Activated naive CD8-positive, alpha-beta T cell treated with anti-CD3 and anti-CD28 coated beads, Interleukin-2, amount 10 ng/mL, durations not matched to agents 7 days and 5 days (primary cell): ENCODE measurements at regions not wholly inside any gene's neighbourhood (a gene's known extent, or its start where the extent isn't known, plus 50 kb on each side); places are given as distances from the start of the nearest gene placed in this dataset.

ENCODE experiments used
- ATAC-seq: fragments of 150-1000 bp; cut with Tn5 transposase; one replicate; pipeline ENCODE4 v1.10.0; 2021; ENCODE audit warnings: low read depth, moderate library complexity
- POLR2A ChIA-PET: fragments of 350-600 bp; sonication (Branson Sonifier 250); formaldehyde crosslinking; loops from one replicate; lab custom pipeline; 2021; ENCODE audit warnings: antibody characterized with exemption; lab: Charles Lee
- DNase-seq: peaks from one replicate; pipeline ENCODE4 v3.0.0; 2021
- H3K27ac Mint-ChIP-seq: one replicate; pipeline ENCODE4 v1.8.0; 2022; ENCODE audit warnings: mild to moderate bottlenecking, mixed read lengths
- H3K27me3 Mint-ChIP-seq: one replicate; pipeline ENCODE4 v1.8.0; 2022; ENCODE audit warnings: mild to moderate bottlenecking, moderate library complexity, mixed read lengths
- H3K36me3 Mint-ChIP-seq: one replicate; pipeline ENCODE4 v1.8.0; 2021; ENCODE audit warnings: mild to moderate bottlenecking, mixed read lengths
- H3K4me1 Mint-ChIP-seq: one replicate; pipeline ENCODE4 v1.8.0; 2021; ENCODE audit warnings: mixed read lengths
- H3K4me3 Mint-ChIP-seq: one replicate; pipeline ENCODE4 v1.8.0; 2022; ENCODE audit warnings: mild to moderate bottlenecking, moderate library complexity, mixed read lengths
- H3K9me3 Mint-ChIP-seq: one replicate; pipeline ENCODE4 v1.8.0; 2021; ENCODE audit warnings: mixed read lengths

- no peaks in the 10 kb centered on the region for H3K4me1 Mint-ChIP-seq
- no peaks in the 10 kb centered on the region for H3K36me3 Mint-ChIP-seq
- no peak for ATAC-seq
- H3K27ac Mint-ChIP-seq = no peak overlapping the region
- no peak overlapping the region for H3K4me3 Mint-ChIP-seq
- H3K9me3 Mint-ChIP-seq = peaks cover 11% of the 10 kb centered on the region
- no peaks in the 10 kb centered on the region for H3K27me3 Mint-ChIP-seq
- POLR2A ChIA-PET = no interaction called here
- no peak for DNase-seq
Measured at GRCh38 chr7:68107261-68107660, 1110.6 kb downstream of the TYW1 start.

GRCh38 chr7:68107968-68108367, 1111.3 kb downstream of the TYW1 start:
- ATAC-seq (no peak), DNase-seq (no peak)
- Mint-ChIP-seq H3K27ac (no peak overlapping the region), H3K36me3 (no peaks in the 10 kb centered on the region), H3K9me3 (peaks cover 10% of the 10 kb centered on the region), H3K4me3 (no peak overlapping the region), H3K4me1 (no peaks in the 10 kb centered on the region), H3K27me3 (no peaks in the 10 kb centered on the region)
- POLR2A ChIA-PET = no interaction called here

- POLR2A ChIA-PET = no interaction called here
- DNase-seq (no peak), ATAC-seq (no peak)
- Mint-ChIP-seq H3K27me3 (no peaks in the 10 kb centered on the region), H3K4me3 (no peak overlapping the region), H3K4me1 (no peaks in the 10 kb centered on the region), H3K9me3 (peaks cover 5% of the 10 kb centered on the region), H3K36me3 (no peaks in the 10 kb centered on the region), H3K27ac (no peak overlapping the region)
Measured at GRCh38 chr7:68109299-68109698, 1112.7 kb downstream of the TYW1 start.

- H3K27ac Mint-ChIP-seq = no peak overlapping the region
- H3K9me3 Mint-ChIP-seq = peaks cover 28% of the 10 kb centered on the region
- H3K36me3 Mint-ChIP-seq = no peaks in the 10 kb centered on the region
- DNase-seq (no peak), ATAC-seq (no peak)
- H3K27me3 Mint-ChIP-seq = no peaks in the 10 kb centered on the region
- POLR2A ChIA-PET = no interaction called here
- H3K4me1 Mint-ChIP-seq = no peaks in the 10 kb centered on the region
- no peak overlapping the region for H3K4me3 Mint-ChIP-seq
Measured at GRCh38 chr7:68119411-68119810, 1122.8 kb downstream of the TYW1 start.

- Mint-ChIP-seq H3K4me3 (no peak overlapping the region), H3K9me3 (peaks cover 28% of the 10 kb centered on the region), H3K27me3 (no peaks in the 10 kb centered on the region), H3K36me3 (no peaks in the 10 kb centered on the region), H3K4me1 (no peaks in the 10 kb centered on the region), H3K27ac (no peak overlapping the region)
- DNase-seq = no peak
- POLR2A ChIA-PET = no interaction called here
- no peak for ATAC-seq
Measured at GRCh38 chr7:68121056-68121455, 1124.4 kb downstream of the TYW1 start.

GRCh38 chr7:68121655-68122054, 1125.0 kb downstream of the TYW1 start:
- Mint-ChIP-seq H3K27ac (no peak overlapping the region), H3K27me3 (no peaks in the 10 kb centered on the region), H3K9me3 (peaks cover 28% of the 10 kb centered on the region), H3K4me1 (no peaks in the 10 kb centered on the region), H3K4me3 (no peak overlapping the region), H3K36me3 (no peaks in the 10 kb centered on the region)
- ATAC-seq = no peak
- no peak for DNase-seq
- POLR2A ChIA-PET = no interaction called here

- Mint-ChIP-seq H3K27me3 (no peaks in the 10 kb centered on the region), H3K27ac (no peak overlapping the region), H3K36me3 (no peaks in the 10 kb centered on the region), H3K9me3 (peaks cover 26% of the 10 kb centered on the region), H3K4me3 (no peak overlapping the region), H3K4me1 (no peaks in the 10 kb centered on the region)
- DNase-seq (no peak), ATAC-seq (no peak)
- POLR2A ChIA-PET = no interaction called here
Measured at GRCh38 chr7:68122801-68123200, 1126.2 kb downstream of the TYW1 start.

GRCh38 chr7:68125168-68125567, 1128.5 kb downstream of the TYW1 start:
- Mint-ChIP-seq H3K4me1 (no peaks in the 10 kb centered on the region), H3K4me3 (no peak overlapping the region), H3K27ac (no peak overlapping the region), H3K9me3 (peaks cover 13% of the 10 kb centered on the region), H3K36me3 (no peaks in the 10 kb centered on the region), H3K27me3 (no peaks in the 10 kb centered on the region)
- POLR2A ChIA-PET = no interaction called here
- ATAC-seq = no peak
- no peak for DNase-seq

GRCh38 chr7:68133045-68133444, 1136.4 kb downstream of the TYW1 start:
- DNase-seq (no peak), ATAC-seq (no peak)
- POLR2A ChIA-PET = no interaction called here
- Mint-ChIP-seq H3K27ac (no peak overlapping the region), H3K36me3 (no peaks in the 10 kb centered on the region), H3K9me3 (peaks cover 8% of the 10 kb centered on the region), H3K4me3 (no peak overlapping the region), H3K4me1 (no peaks in the 10 kb centered on the region), H3K27me3 (no peaks in the 10 kb centered on the region)

GRCh38 chr7:68143345-68143744, 1146.7 kb downstream of the TYW1 start:
- H3K4me3 Mint-ChIP-seq = no peak overlapping the region
- H3K27me3 Mint-ChIP-seq = no peaks in the 10 kb centered on the region
- ATAC-seq (no peak), DNase-seq (no peak)
- H3K36me3 Mint-ChIP-seq = no peaks in the 10 kb centered on the region
- peaks cover 16% of the 10 kb centered on the region for H3K9me3 Mint-ChIP-seq
- POLR2A ChIA-PET = no interaction called here
- H3K27ac Mint-ChIP-seq = no peak overlapping the region
- no peaks in the 10 kb centered on the region for H3K4me1 Mint-ChIP-seq

GRCh38 chr7:68146983-68147382, 1150.3 kb downstream of the TYW1 start:
- no peaks in the 10 kb centered on the region for H3K36me3 Mint-ChIP-seq
- DNase-seq (no peak), ATAC-seq (no peak)
- no peak overlapping the region for H3K4me3 Mint-ChIP-seq
- peaks cover 19% of the 10 kb centered on the region for H3K9me3 Mint-ChIP-seq
- H3K27ac Mint-ChIP-seq = no peak overlapping the region
- no peaks in the 10 kb centered on the region for H3K27me3 Mint-ChIP-seq
- POLR2A ChIA-PET = no interaction called here
- no peaks in the 10 kb centered on the region for H3K4me1 Mint-ChIP-seq

GRCh38 chr7:68147614-68148238, 1151.1 kb downstream of the TYW1 start:
- H3K36me3 Mint-ChIP-seq = no peaks in the 10 kb centered on the region
- peaks cover 19% of the 10 kb centered on the region for H3K9me3 Mint-ChIP-seq
- H3K4me3 Mint-ChIP-seq = no peak overlapping the region
- H3K27ac Mint-ChIP-seq = no peak overlapping the region
- no peaks in the 10 kb centered on the region for H3K27me3 Mint-ChIP-seq
- no peaks in the 10 kb centered on the region for H3K4me1 Mint-ChIP-seq
- ATAC-seq (no peak), DNase-seq (no peak)
- POLR2A ChIA-PET = no interaction called here

- Mint-ChIP-seq H3K36me3 (no peaks in the 10 kb centered on the region), H3K27ac (no peak overlapping the region), H3K9me3 (peaks cover 20% of the 10 kb centered on the region), H3K4me1 (no peaks in the 10 kb centered on the region), H3K4me3 (no peak overlapping the region), H3K27me3 (no peaks in the 10 kb centered on the region)
- POLR2A ChIA-PET = no interaction called here
- DNase-seq (no peak), ATAC-seq (no peak)
Measured at GRCh38 chr7:68148440-68148839, 1151.8 kb downstream of the TYW1 start.

- POLR2A ChIA-PET = no interaction called here
- no peak overlapping the region for H3K4me3 Mint-ChIP-seq
- H3K36me3 Mint-ChIP-seq = no peaks in the 10 kb centered on the region
- H3K27me3 Mint-ChIP-seq = no peaks in the 10 kb centered on the region
- ATAC-seq (no peak), DNase-seq (no peak)
- H3K4me1 Mint-ChIP-seq = no peaks in the 10 kb centered on the region
- no peak overlapping the region for H3K27ac Mint-ChIP-seq
- peaks cover 8% of the 10 kb centered on the region for H3K9me3 Mint-ChIP-seq
Measured at GRCh38 chr7:68152205-68152604, 1155.6 kb downstream of the TYW1 start.

- no peak for ATAC-seq
- H3K27me3 Mint-ChIP-seq = no peaks in the 10 kb centered on the region
- no peak overlapping the region for H3K4me3 Mint-ChIP-seq
- peaks cover 4% of the 10 kb centered on the region for H3K9me3 Mint-ChIP-seq
- H3K27ac Mint-ChIP-seq = no peak overlapping the region
- POLR2A ChIA-PET = no interaction called here
- no peaks in the 10 kb centered on the region for H3K36me3 Mint-ChIP-seq
- no peak for DNase-seq
- H3K4me1 Mint-ChIP-seq = no peaks in the 10 kb centered on the region
Measured at GRCh38 chr7:68155676-68156075, 1159.0 kb downstream of the TYW1 start.
